DMS79 treated with DMSO at 0.1 percent for 48 hours (cell line): ENCODE measurements at regions not wholly inside any gene's neighbourhood (a gene's known extent, or its start where the extent isn't known, plus 50 kb on each side); places are given as distances from the start of the nearest gene placed in this dataset.
"Not testable (repeated sequence)": the region's sequence is repeated elsewhere in the genome, so short reads cannot be mapped to it uniquely, and the experiment has no call there.

ENCODE experiments used
- DNase-seq: peaks from one replicate; lab custom pipeline; 2025; lab: John Stamatoyannopoulos, UW

DNA sequence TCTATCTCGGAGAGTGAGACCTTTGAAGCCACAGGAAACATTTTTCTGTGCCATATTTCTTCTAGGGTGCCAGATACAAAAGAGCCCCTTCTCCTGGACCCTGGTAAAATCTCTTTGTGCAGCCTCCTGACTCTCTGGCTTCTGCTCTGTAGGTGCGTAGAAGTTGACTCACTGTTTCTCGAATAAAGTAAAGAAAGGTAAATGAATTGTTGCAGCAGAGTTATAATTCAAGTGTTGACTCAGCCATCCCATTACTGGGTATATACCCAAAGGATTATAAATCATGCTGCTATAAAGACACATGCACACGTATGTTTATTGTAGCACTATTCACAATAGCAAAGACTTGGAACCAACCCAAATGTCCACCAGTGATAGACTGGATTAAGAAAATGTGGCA lies 371.0 kb downstream of the OSTF1 start:
- DNase-seq = not testable (repeated sequence)

DNA sequence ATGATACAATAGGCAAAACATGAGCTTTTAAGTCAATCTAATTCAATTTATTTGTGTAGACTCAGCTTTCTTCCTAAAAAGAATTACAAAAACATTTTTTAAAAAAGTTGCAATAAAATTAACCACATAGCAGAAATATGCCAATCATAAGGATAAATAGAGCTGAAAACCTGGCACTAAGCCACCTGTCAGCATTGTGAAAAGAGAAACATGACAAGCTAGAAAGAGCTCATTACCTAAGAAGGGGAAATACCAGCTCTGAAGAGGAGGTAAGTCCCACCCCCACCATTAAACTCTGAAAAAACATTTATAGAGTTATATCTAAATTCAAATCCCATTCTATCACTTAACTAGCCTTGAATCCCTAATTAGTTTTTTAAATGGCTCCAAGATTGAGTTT lies 372.9 kb downstream of the OSTF1 start:
- no peak for DNase-seq

DNA sequence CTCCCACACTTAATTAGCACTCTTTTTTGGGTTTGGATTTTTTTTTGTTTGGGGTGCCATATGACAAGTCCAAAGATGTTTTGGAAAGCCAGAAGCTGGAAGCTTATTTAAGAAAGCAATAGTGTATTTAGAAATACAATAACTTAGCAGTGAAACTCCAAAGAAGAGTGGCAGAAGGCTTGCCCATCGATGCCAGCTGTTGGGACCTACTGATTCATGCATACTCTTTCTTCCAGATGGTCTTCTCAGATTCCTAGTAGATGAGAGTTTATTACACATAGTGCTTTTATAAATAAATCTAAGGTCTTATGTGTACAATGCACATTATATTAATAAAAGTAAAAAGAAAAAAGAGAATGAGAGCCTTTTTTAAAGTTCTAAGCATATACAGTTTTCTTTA lies 374.6 kb downstream of the OSTF1 start:
- no peak for DNase-seq

DNA sequence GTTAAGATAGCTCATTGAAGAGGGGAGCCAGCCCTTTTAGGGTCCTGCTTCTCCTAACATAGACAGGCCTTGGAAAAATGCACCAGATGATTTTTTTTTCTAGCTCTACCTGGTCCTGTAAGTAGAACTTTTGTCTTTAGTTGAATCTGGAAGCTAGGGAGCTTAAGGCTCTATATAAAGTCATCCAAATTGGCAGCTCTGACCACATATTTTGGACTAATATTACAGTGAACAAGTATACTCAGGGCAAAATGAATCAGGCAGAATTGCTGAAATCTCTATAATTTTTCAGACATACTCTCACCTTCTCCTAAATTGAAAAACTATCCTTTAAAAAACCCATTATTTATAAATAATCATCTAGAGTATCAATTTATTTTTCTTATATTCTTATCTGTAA lies 375.6 kb downstream of the OSTF1 start:
- no peak for DNase-seq

DNA sequence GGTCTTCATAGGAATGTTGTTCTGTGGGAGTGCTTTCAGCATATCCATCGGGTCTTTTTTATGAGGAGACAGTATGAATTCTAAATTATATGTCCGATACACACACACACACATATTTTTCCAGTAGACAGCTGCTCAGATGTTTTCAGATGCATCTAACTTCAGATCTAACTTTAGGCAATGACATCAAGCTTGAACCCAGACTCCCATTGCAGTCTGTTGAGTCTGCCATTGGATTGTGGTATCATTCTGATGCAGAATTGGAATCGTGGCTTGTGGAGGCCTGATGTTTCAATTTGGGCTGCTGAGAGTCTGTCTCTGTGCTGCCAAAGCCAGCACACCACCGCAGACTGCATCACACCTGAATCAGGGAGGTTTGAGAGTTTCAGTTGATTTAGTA lies 376.4 kb downstream of the OSTF1 start:
- DNase-seq = no peak

DNA sequence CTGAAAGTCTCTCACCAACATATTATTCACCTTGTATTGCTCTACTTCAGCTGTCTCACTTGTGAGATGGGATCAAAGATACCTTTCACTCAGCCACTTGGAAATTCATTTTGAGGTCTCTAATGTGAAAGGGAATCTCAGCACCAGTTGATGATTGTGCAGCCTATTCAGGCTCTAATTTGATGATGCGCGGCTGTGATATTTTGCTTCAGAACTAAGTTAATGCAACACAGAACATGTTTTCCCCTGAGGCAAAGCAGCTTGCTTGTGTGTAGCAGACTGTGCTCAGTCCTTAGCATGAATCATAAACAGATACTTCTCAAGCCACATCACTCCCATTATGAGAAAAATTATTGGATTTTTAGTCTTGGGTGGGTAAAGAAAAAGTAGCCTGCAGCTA lies 378.8 kb downstream of the OSTF1 start:
- DNase-seq = no peak

DNA sequence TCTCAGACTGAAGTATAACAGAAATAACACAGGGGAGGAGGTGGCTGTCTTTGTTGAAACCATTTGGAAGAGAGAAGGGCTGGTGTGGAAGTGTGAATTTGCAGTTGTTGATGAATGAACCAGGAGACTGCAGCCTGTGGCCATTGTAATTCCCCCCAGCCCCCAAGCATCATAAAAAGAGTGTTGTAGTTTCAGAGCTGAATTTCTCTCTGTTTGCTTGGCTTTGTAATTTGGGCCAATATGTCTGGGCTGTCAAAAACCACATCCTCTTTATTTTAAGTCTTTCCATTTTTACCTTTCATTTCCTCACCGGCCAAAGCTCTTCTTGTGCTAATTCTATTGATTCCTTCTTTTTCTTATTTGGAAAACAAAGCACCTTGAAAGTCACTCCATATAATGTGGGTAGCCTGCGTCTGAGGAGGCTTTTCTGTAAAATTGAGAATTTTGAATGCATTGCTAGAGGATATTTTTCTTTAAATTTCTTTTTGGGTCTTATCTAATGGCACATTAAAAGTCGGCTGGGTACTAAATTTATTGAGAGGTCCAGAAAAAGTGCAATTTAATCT lies 383.3 kb downstream of the OSTF1 start:
- no peak for DNase-seq

DNA sequence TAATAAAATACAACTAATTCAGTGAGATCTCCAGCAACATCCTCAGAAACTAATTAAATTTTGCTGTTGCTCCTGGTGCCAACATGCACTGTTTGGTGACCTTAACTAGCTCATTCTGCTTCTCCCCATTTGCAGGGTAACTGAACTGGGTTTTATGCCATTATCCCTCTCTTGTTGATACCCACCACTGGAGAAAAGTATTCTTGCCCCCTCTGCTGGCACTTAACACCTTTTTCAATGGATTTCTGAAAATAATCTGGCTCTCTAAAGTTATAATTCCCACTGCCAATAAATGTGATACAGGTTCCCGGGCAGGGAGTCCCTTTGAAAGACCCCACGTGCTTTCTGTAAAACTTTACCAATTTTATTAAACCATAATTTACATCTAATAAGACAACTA lies 394.3 kb downstream of the OSTF1 start:
- DNase-seq = no peak

DNA sequence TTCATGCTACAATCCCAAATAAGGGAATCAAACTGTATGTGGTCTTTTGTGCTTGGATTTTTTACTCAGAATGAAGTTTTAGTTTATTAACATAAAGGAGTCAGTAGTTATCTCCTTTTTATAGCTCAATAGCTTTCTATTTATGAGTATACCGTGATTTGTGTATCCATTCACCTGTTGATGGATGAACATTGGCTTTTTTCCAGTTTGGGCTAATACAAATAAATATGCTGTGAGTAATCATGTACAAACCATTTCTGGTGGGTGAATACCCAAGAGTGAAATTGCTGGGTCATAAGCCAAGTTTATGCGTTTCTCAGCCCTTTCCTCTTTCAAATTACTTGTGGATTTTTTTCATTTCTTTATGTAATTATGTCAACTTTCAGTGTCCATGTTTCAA lies 395.3 kb downstream of the OSTF1 start:
- no peak for DNase-seq

DNA sequence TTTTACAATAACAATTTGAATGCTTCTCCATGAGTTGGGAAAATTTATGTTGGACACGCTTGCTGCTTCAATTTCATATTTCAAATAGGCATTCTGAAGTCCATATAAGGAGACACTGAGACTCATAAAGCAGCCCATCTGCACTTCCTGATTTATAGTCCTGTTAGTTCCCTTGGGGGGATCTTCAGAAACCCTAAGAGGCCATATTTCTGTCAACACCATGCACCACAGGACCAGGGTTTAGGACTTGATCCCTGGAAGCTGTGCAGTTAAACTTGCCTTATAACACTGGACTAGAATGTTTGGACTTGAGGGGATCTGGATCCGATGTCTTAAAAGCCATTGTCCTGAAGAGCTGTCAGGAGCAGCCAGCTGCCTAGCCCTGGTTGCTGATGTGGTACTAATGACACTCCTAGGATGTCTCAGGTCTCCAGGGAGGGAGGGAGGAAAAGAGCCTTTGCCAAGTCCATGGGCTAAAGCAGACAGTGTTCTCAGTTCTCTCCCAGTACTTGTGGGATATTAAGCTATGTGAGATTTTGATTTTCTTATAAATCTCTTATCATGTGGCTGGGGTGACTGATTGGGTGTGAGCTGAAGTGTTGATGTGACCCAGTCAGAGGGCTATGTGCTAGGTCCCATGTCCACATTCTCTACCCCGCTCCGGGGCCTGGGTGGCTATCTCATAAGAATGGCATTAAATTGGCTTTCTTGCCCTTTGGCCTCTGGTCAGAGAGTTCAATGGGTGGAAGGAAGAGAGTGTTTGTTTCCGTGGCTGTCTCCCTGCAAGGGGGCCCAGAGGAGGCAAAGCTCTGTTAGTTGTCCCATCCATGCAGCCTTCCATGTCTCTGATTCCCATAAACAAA lies 399.8 kb downstream of the OSTF1 start:
- DNase-seq = no peak

DNA sequence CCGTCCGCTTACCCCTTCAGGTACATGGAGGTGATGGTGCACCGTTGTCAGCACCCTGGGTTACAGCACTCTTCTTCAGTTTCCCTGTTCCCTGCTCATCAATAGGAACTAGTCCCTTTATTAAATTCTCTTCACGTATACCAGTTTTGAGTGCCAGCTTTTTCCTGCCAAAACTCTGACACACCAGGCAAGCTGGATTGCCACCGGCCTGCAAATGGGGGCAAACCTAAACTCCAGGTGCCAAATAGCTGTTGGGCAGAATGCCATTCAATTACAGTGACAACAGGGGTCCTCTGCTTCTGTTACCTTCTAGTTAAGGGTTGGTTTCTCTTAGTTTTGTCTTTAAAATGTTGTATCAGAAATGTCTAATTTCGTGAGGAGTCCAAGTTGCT lies 400.4 kb downstream of the OSTF1 start:
- no peak for DNase-seq

DNA sequence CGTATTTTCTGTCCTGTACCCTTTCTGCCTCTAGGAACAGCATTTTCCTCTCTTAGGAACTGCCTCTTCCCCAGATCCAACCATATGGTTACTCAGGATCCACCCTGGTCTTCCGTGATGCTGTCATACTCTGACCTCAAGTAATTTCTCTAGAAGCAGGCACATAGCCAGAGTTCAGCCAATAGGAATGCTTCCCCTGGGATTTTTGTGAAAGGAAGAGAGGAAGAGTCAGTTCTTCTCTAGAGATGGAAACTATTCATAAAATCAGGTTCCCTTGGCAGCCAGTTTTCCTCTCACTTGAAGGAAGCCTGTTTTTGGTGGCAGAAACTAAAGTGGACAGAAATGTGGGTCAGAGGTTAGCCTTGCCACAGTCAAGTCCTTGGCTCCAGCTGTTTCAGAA lies 400.1 kb upstream of the PCSK5 start:
- DNase-seq = no peak

DNA sequence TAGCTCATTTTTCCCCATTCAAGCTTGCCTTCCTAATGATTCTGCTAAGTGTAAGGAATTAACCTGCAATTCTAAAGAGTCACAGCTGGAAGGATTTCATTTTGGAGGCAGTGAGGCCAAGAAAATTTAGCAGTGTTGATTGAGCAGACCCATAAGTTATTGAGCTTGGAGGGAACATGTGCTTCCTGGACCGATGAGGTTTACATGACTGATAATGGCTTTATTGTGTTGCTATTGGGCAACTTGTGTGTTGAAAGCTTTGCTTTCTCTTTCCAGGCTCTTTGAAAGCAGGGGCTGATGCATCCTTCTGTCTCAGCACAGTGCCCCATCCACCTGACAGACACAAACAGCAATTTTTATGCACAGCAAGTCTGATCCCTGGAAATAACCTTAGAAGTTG lies 398.9 kb upstream of the PCSK5 start:
- DNase-seq = no peak

DNA sequence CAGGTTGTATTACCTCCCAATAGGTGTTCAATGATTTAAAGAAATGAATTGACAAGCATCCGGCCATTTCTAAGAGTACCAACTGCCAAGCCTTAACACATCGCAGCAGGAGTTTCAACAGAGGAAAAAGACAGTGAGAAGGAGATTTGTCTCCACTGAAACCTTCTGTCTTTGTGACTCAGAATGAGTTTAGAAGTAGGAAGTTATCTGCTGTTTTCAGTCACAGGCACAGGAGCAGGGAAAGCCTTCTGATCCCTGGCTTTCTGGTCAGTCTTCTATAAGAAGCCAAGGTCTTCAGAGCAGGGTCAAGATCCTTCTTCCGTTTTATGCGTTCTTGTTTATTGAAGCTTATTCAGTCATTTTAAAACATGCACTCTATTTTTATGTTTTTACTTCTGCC lies 390.7 kb upstream of the PCSK5 start:
- no peak for DNase-seq

DNA sequence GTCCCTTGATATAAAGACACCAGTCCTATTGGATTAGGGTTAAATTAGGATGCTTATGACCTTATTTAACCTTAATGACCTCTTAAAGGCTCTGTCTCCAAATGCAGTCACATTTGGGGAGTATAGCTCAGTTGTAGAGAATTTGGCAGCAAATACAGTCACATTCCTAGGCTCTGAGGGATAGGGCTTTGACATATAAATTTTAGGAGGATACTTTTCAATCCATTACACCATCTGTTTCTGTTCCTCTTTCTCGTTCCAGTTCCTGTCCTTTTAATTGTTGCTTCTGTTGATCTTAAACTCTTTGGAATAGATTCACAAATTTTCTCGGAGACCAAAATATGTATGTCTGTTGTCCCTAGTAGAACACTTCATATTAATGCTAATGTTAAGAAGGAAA lies 390.0 kb upstream of the PCSK5 start:
- DNase-seq = no peak

DNA sequence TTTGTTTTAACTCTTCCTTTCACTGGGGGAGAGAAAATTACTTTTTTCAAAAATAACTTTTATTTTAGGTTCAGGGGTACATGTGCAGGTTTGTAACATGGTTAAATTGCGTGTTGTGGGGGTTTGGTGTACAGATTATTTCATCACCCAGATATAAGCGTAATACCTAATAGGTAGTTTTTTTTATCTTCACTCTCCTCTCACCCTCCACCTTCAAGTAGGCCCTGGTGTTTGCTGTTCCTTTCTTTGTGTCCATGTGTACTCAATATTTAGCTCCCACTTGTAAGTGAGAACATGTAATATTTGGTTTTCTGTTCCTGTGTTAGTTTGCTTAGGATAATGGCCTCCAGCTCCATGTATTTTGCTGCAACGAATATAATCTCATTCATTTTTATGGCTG lies 389.5 kb upstream of the PCSK5 start:
- DNase-seq = not testable (repeated sequence)

DNA sequence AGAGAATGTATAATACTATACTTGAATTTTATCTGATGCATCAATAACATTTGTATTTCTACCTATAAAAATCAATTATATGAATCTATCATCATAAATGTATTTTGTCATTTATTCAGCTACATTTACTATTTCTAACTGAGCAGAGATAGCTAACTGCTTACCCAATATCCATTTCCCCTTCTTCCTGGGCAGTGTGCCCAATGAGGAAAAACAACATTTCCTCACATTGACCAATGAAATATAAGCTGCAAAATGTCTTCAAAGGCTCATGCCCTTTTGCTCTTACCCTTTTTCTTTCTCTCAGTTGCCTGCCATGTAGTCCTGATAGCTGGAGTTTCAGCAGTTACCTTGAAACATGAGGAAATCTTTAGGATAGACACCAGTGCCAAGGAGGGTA lies 385.8 kb upstream of the PCSK5 start:
- DNase-seq = no peak

DNA sequence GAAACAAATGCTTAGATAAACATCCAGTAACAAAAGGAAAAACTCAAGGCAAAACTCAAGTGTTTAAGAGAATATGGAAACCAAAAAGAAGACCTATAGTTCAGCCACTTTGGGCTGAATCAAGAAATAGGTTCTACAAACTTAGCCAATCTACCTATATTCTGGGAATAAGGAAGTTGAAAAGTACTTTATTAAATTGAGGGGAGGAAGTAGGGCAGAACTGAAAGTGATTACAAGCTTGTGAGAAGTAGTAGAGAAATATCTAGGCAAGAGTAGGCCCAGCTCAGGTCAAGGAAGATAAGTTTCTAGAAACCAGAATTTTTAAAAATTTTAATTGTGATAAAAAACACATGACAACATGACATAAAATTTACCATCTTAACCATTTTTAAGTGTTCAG lies 384.8 kb upstream of the PCSK5 start:
- no peak for DNase-seq

DNA sequence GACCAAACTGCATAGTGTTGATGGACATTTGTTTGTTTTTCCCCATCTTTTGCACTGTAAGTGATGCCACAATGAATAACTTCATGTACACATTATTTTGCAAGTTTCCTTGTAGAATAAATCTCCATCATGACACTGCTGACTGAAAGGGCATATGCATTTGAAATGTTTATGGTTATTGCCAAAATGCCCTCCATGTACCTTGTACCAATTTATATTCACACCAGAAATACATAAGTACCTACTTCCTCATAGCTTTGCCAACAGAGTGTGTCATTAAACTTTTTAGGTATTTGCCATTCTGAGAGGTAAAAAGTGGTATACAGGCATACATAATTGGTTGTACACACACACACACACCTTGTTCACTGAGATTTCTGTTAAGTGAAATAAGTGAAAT lies 361.0 kb upstream of the PCSK5 start:
- DNase-seq = peak; percentile 0

DNA sequence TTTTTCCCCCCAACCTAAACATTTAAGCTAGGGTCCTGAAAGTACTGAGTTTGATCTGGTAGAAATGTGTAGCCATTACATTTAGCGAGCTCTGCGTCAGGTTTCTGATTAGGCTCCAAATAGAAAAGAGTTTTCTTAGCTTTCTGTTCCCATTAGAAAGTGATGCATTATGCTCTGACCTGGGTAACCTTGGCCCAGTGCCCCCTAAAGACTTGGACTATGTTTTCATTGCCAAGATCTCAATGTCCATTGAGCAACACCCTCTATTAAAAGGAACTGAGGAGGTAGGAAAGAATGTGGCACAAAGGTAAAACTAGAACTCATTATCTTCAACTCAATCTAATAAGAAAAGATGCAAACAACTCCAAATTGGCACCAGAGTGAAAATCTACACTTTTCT lies 358.9 kb upstream of the PCSK5 start:
- no peak for DNase-seq

DNA sequence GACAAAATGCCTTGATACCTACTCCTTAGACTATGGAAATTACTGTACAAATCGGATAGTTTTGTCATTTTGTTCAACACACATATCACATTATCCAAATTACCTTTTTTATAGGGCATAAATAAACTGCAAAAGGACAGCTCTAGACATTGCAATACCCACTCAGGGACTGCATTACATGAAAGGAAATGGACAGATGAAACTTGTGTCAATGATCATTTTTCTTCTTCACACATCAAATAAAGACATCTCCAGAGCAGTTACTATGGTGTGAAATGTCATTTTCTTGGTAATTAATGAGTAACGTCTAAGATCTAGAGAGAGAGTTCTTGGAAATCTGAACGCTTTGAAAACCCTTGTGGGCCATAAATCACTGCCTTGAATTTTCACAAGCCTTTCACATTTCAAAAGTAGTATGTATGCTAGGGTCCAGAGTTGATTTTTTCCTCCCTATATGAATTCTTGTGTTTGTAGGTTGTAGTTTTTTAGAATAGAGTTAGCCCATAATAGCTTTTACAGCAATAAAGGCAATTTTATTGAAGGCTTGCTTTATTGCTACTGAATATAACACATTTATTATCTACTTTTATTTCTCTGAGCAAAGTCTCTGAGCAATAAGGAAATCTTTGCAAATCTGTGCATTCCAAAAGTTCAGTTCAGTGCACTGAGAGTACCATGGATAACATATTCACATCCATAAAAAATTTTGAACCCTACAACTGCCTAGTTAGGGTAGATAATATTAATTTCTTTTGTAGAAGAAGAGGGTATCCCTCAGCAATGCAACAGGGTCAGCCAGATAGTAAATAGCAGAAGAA lies 358.0 kb upstream of the PCSK5 start:
- DNase-seq = no peak

DNA sequence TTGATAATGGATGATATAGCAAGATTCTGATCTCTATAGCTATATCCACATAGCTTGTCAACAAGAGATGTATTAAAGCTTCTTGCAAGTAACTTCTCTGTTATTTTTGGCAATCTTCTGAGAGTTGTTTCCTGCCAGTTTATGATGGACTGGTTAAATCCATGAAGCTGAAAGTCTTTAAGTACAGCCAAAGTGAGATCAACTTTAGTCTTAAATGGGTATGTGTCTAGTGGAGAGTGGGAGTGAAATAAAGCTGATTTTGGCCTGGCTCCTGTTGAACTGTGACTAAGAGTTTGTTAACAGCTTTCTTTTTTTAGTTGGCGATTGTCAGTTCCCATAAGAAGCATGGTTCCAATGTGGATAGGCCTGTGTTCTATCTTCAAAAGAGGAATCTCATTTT lies 350.9 kb upstream of the PCSK5 start:
- no peak for DNase-seq

DNA sequence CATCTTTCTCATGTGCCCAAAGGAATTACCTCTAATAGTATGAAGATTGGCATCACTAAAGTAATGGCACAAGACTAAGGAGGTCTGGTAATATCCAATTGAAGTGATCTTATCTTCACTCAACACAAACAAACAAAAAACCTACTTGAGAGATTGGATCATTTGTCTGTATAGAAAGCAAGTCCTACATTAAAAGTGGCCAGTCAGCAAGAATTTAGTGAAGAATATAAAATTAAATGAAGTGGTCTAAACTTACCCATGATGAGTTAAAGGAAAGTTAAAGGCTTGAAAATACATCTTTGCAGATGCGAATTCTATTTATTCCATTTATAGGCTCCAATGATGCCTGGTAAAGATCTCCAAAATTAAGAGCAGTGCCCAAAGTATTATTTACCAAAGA lies 350.3 kb upstream of the PCSK5 start:
- DNase-seq = no peak
